ENCODE measurements at regions not wholly inside any gene's neighbourhood (a gene's known extent, or its start where the extent isn't known, plus 50 kb on each side); places are given as distances from the start of the nearest gene placed in this dataset.

- TF ChIP-seq CTCF (conservative IDR thresholded peaks at IDR 0.05) (no peak), EZH2 (IDR thresholded peaks at IDR 0.05; ENCODE audit: low read depth) (no peak)
Observed at GRCh38 chr7:52719677-52720076, 315.8 kb upstream of the POM121L12 start.
